ELF-1 (cell line): ENCODE measurements at regions not wholly inside any gene's neighbourhood (a gene's known extent, or its start where the extent isn't known, plus 50 kb on each side); places are given as distances from the start of the nearest gene placed in this dataset.

ENCODE experiments used
- DNase-seq: peaks from one replicate; pipeline ENCODE4 v3.0.0-alpha.2; 2016; ENCODE audit warnings: low read depth, low spot score

GRCh38 chr7:106166651-106167342 is 54.7 kb upstream of the SYPL1 start:
- peak; percentile 28 for DNase-seq

- no peak for DNase-seq
Observed at GRCh38 chr7:106165337-106165736, 53.2 kb upstream of the SYPL1 start.

GRCh38 chr7:106163257-106163656 is 51.1 kb upstream of the SYPL1 start:
- no peak for DNase-seq
